Thyroid gland (tissue), 4 donors: ENCODE measurements at regions not wholly inside any gene's neighbourhood (a gene's known extent, or its start where the extent isn't known, plus 50 kb on each side); places are given as distances from the start of the nearest gene placed in this dataset.

Experiments used
- DNase-seq, 2 donors: peaks; one replicate each; pipeline ENCODE4 v3.0.0-alpha.2; 2019
- H3K27ac ChIP-seq, 3 donors: fragments of 200-600 bp; sonication (generic); 1 replicate in 2 of 3; 2 replicates in 1 of 3; pipeline ENCODE4 v1.5.1; 2016 to 2019; ENCODE audit warnings: mild to moderate bottlenecking in 1 of 3, moderate library complexity in 1 of 3
- H3K27me3 ChIP-seq: fragments of 200-600 bp; sonication (generic); one replicate; pipeline ENCODE4 v1.5.1; 2019
- H3K36me3 ChIP-seq, 2 donors: fragments of 200-600 bp; sonication (generic); one replicate each; pipeline ENCODE4 v1.5.1; 2016 to 2019
- H3K4me1 ChIP-seq, 2 donors: fragments of 200-600 bp; sonication (generic); one replicate each; pipeline ENCODE4 v1.5.1; 2017 to 2019
- H3K4me3 ChIP-seq, 3 donors: fragments of 200-600 bp; sonication (generic); replicated peaks in 1 of 3; 1 replicate in 2 of 3; 2 replicates in 1 of 3; pipeline ENCODE4 v1.5.1; 2016; ENCODE audit warnings: mild to moderate bottlenecking in 1 of 3
- H3K9me3 ChIP-seq: fragments of 200-600 bp; sonication (generic); one replicate; pipeline ENCODE4 v1.5.1; 2017
- POLR2A ChIP-seq, 2 donors: fragments of 450-650 bp; IDR thresholded peaks; one replicate each; pipeline ENCODE4 v1.6.1; 2017; ENCODE audit warnings: antibody characterized with exemption in 2 of 2, mild to moderate bottlenecking in 2 of 2, moderate library complexity in 1 of 2
- WGBS, 2 donors: methylation state at CpG; one replicate each; pipeline ENCODE4 v1.1.5; 2017; 5-methylcytosine and 5-hydroxymethylcytosine counted together
- intact Hi-C: fragments of 100-400 bp; cut with DNase I; formaldehyde crosslinking; loops from one replicate; pipeline ENCODE4 v1.15.1; 2023
- TF ChIP-seq, protein P1 (sequence below), 6 experiments: fragments of 200-600 bp in 3 of 6; fragments of 450-650 bp in 3 of 6; sonication (generic) in 3 of 6; IDR thresholded peaks; one replicate each; pipeline ENCODE4 v1.5.1; 2016 to 2019; ENCODE audit warnings: antibody characterized with exemption in 6 of 6, mild to moderate bottlenecking in 2 of 6, inconsistent platforms in 1 of 6, moderate library complexity in 1 of 6

DNA sequence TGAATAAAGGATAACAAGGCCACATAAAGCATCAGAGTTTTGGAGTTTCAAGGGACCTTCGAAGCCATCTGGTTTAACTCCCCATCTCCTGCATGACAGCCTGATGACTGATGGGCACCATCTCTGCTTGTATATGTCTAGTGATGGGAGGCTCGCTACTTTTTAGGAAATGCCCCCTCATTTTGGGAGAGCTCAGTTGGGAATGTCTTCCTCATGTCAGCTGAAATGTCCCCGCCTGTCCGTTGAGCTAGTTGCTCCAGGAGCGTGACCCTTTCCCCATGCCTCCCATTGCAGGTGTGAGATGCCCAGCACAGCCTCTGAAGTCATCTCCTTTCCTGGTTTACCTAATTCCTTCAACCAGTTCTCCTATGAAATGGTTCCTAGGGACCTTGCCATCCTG is 69.6 kb upstream of the CAPRIN2 start:
- WGBS, 2 donors, result 94 to 100% methylated on average over 5 of the region's 5 CpGs
- H3K36me3 ChIP-seq, result no peaks in the 10 kb centered on the region
- H3K27ac ChIP-seq, result no peak overlapping the region
- DNase-seq, result no peak
- no peak for TF ChIP-seq POLR2A (IDR thresholded peaks at IDR 0.05)
- TF ChIP-seq, protein P1, sequence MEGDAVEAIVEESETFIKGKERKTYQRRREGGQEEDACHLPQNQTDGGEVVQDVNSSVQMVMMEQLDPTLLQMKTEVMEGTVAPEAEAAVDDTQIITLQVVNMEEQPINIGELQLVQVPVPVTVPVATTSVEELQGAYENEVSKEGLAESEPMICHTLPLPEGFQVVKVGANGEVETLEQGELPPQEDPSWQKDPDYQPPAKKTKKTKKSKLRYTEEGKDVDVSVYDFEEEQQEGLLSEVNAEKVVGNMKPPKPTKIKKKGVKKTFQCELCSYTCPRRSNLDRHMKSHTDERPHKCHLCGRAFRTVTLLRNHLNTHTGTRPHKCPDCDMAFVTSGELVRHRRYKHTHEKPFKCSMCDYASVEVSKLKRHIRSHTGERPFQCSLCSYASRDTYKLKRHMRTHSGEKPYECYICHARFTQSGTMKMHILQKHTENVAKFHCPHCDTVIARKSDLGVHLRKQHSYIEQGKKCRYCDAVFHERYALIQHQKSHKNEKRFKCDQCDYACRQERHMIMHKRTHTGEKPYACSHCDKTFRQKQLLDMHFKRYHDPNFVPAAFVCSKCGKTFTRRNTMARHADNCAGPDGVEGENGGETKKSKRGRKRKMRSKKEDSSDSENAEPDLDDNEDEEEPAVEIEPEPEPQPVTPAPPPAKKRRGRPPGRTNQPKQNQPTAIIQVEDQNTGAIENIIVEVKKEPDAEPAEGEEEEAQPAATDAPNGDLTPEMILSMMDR (IDR thresholded peaks at IDR 0.05), result no peak
- no peaks in the 10 kb centered on the region for H3K9me3 ChIP-seq
- no peak overlapping the region for H3K4me3 ChIP-seq
- H3K27me3 ChIP-seq, result no peaks in the 10 kb centered on the region
- H3K4me1 ChIP-seq, result peaks cover 0 to 7% of the 10 kb centered on the region in 2 donors
- intact Hi-C loops, result no loop called here

DNA sequence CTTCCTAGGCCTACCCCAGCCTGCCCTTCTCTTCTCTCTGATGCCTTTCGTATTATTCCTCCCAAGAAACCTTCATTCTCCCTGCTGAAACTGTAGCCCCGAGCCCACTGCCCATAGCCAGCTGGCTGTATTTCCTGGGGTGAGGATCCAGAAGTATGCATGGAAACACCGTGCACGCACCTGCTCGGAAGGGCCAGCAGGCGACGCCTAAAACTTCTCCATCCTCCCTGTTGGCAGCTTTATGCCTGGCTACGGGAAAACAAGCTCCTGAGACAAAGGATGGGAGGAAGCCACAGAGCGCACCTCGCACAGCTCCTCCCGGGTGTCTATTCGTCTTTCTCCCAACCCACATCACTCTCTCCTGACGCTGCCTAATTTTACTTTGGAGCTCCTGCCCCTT is 69.0 kb upstream of the CAPRIN2 start:
- WGBS, 2 donors, result 92 to 94% methylated on average over 13 of the region's 13 CpGs
- H3K36me3 ChIP-seq, result no peaks in the 10 kb centered on the region
- no peaks in the 10 kb centered on the region for H3K9me3 ChIP-seq
- H3K4me1 ChIP-seq, result peaks cover 0 to 7% of the 10 kb centered on the region in 2 donors
- intact Hi-C loops, result no loop called here
- H3K27me3 ChIP-seq, result no peaks in the 10 kb centered on the region
- H3K4me3 ChIP-seq, result no peak overlapping the region
- no peak overlapping the region for H3K27ac ChIP-seq
- TF ChIP-seq, protein P1 (IDR thresholded peaks at IDR 0.05), result no peak
- TF ChIP-seq POLR2A (IDR thresholded peaks at IDR 0.05), result no peak
- DNase-seq, result no peak

GRCh38 chr12:30823156-30823699 is 68.5 kb upstream of the CAPRIN2 start:
- 60 to 73% methylated on average over 12 to 16 of the region's 32 CpGs for WGBS, 2 donors
- intact Hi-C loops, result no loop called here
- peak overlapping the region; percentile 40 to 59 (median 44) for H3K27ac ChIP-seq
- H3K9me3 ChIP-seq, result no peaks in the 10 kb centered on the region
- DNase-seq, result peak; percentile 19 to 49
- peak overlapping the region in 2 of 3 donors; percentile 32 to 37 for H3K4me3 ChIP-seq
- no peaks in the 10 kb centered on the region for H3K36me3 ChIP-seq
- no peak for TF ChIP-seq POLR2A (IDR thresholded peaks at IDR 0.05)
- TF ChIP-seq, protein P1 (IDR thresholded peaks at IDR 0.05), result peak in 2 of 6 experiments; percentile 13 to 43
- no peaks in the 10 kb centered on the region for H3K27me3 ChIP-seq
- H3K4me1 ChIP-seq, result peaks cover 0 to 7% of the 10 kb centered on the region in 2 donors

GRCh38 chr12:30822385-30823155 is 67.8 kb upstream of the CAPRIN2 start:
- no peaks in the 10 kb centered on the region for H3K27me3 ChIP-seq
- H3K27ac ChIP-seq, result peak overlapping the region; percentile 40 to 59 (median 44)
- H3K36me3 ChIP-seq, result no peaks in the 10 kb centered on the region
- DNase-seq, result peak; percentile 77 to 88
- WGBS, 2 donors, result 5 to 7% methylated on average over 13 to 40 of the region's 50 CpGs
- intact Hi-C loops, result no loop called here
- TF ChIP-seq POLR2A (IDR thresholded peaks at IDR 0.05), result peak in 1 of 2 donors; percentile 32
- TF ChIP-seq, protein P1 (IDR thresholded peaks at IDR 0.05), result no peak
- H3K4me1 ChIP-seq, result peaks cover 0 to 7% of the 10 kb centered on the region in 2 donors
- H3K9me3 ChIP-seq, result no peaks in the 10 kb centered on the region
- H3K4me3 ChIP-seq, result peak overlapping the region in 2 of 3 donors; percentile 32 to 37

- Histone ChIP-seq H3K9me3 (no peaks in the 10 kb centered on the region), H3K4me1 (peaks cover 0 to 7% of the 10 kb centered on the region in 2 donors), H3K27me3 (no peaks in the 10 kb centered on the region), H3K4me3 (no peak overlapping the region), H3K27ac (no peak overlapping the region), H3K36me3 (no peaks in the 10 kb centered on the region)
- DNase-seq, result no peak
- WGBS, 2 donors, result 51 to 62% methylated on average over 2 of the region's 2 CpGs
- intact Hi-C loops, result no loop called here
- TF ChIP-seq, protein P1 (IDR thresholded peaks at IDR 0.05), result no peak
- TF ChIP-seq POLR2A (IDR thresholded peaks at IDR 0.05), result no peak
Observed at GRCh38 chr12:30820406-30820946, 65.7 kb upstream of the CAPRIN2 start.
